Activated T-cell treated with anti-CD3 and anti-CD28 coated beads for 48 hours (primary cell): ENCODE measurements at regions not wholly inside any gene's neighbourhood (a gene's known extent, or its start where the extent isn't known, plus 50 kb on each side); places are given as distances from the start of the nearest gene placed in this dataset.
"Not testable (repeated sequence)": the region's sequence is repeated elsewhere in the genome, so short reads cannot be mapped to it uniquely, and the experiment has no call there.

Experiments
- DNase-seq: peaks from one replicate; pipeline ENCODE4 v3.0.0-alpha.2; 2020; ENCODE audit warnings: low read depth

DNA sequence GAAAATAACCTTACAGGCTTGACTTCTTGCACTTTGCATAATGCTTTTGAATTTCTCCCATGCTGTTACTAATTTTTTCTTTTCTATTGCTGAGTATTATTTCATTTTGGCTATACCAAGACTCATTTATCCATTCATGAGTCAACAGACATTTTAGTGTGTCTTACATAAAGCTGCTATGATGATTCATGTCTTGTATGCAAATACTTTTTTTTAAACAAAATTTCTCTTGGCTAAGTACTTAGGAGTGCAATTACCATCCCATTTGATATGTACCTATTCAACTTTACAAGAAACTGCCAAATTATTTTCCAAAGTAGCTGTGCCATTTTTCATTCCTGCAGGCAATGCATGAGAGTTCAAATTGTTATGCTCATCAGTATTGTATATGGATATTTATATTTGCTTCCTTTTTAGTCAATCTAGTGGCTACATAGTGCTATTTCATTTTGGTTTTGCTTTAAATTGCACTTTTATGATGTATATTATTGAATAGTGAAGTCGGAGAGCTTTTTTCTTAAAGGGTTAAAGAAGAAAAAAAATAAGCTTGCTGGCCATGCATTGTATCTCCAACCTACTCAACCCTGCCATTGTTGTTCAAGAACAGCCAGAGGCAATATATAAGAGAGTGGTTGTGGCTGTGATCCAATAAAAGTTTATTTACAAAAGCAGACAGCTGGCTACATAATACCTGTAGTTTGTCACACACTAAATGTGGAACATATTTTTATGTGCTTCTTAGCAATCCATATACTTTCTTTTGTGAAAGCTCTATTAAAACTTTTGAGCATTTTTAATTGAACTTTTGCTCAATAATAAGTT, 862.8 kb downstream of the KCNT2 start:
- DNase-seq, result no peak

DNA sequence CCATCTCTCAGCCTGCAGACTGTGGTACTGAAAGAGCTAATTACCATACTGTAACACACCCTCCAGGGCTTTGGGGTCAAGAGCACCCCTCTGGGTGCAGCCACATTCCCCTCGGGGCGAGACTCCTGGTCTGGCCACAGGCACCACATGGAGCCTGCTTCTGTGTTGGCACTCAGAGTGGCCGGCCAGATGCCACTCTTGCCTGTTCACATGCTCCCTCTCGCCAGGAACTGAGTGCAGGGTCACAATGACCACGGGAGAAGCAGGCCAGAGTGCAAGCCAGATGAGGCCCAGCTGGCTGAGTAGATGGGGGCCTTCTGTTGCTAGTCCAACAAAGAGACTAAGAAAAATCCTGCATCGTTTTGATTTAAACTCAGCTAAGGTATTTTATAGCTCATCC, 864.0 kb downstream of the KCNT2 start:
- DNase-seq, result no peak

DNA sequence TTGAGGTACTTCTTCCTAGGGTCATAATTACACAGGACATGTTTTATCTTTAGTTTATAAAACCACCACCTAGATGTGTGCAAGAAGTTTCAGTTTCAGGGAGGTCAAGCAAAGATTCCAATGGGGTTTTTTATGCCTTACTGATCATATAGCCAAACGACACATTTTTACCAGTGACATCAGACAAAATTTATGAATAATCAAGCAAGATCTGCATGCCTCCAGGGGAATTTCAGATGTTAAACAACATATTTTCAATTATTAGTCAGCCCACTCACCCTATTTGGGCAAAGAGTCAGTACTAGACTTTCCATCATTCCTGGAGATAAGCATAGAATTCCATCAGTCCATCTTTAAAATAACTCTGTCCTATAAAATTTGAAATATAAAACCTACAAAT, 867.4 kb downstream of the KCNT2 start:
- DNase-seq, result no peak

DNA sequence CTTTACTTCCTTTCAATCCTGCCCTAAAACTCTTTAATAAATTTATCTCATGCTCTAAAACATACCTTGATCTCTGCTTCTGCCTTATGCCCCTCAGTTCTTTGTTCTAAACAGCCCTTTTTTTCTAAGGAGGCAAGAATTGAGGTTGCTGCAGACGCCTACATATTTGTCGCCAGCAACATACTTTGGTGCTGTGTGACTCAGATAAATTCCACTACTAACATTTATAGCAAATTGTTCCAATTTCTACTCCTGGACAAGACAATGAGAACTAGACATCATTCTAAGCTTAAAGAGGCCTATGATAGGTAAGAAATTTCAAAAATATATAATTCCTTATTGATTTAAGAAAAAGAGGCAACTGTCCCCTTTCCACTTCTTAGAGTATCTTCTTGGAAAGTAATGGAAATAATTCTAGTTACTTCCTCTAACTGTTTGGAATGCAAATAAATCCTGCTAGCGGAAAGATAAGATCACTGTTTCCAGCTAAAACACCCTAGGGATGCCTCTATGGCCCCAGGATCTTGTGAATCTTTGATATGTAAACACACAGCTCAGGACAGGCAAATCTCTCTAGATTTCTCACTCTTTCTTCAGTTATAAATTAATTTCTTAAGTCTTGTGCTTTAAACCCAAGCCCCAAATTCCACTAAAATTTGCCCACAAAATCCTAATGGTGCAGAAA, 869.1 kb downstream of the KCNT2 start:
- DNase-seq, result no peak

DNA sequence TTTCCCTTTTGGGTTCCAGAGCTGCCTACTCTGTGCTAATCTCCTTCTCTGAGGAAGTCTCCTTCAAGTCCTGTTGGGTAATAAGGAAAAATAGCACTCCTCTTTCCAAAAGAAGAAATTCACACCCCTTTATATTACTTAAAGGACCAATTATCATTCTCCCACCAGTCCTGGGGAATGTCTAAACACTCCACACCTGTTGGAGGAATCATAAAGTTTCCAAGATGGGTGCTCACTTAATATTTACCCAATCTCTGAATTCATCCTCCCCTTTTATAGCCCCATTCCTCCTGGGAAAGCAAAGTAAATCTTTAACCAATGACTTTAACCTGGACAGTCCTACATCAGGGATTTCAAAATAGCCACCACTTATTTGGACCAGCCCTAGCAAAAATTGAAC, 873.1 kb downstream of the KCNT2 start:
- DNase-seq, result no peak

DNA sequence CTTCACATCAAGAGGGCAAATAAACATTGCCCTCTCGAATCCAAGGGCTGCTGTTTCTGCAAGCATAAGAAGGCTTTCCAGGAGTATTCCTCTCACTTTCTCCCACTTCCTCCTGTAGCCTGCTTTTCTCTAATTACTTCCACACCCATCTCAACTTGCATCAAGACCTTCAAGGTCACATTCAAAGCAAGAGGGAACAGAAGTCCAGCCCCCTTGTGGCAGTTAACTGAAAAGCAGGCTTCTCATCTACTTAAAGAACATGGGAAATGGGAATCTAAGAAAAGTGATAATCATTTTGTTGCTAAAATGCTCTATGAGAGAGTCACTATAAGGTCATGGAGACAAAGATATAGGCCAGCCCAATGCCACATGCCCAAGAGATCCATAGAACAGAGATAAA, 874.4 kb downstream of the KCNT2 start:
- no peak for DNase-seq

DNA sequence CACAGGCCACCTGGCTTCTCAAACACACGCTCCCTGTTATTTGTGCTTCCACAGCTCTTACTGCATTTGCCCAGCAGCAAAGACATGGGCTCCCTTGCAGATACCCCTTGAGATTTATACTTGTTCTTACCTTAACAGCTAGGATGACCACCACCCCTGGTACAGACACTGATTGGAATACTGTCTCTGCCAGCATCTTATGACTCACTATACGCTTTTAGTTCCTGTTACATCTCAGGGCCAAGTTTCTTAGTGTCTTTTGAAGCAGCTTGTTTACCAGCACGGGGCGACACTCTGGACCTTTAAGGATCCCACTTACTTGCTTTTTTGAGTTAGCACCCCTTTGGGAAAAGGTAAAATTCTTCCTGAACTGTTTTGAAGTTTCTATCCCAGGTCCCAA, 874.8 kb downstream of the KCNT2 start:
- no peak for DNase-seq

DNA sequence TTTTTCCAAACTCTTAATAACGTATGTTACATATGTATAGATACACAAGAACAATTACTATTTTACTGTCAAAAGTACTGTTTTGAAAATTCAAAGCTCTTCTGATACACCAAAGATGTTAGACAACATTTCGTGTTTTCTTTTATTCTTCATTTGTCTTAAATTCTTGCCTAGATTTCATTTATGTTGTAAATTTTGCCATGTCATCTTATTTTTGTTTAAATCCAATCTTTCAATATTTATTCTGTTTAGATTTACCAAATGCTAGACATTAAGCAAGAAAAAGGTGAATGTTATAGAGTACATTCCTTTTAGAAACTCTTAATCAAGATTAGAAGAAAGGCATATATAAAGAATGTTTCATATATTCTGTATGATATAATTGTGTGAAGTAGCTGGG, 876.9 kb downstream of the KCNT2 start:
- no peak for DNase-seq

DNA sequence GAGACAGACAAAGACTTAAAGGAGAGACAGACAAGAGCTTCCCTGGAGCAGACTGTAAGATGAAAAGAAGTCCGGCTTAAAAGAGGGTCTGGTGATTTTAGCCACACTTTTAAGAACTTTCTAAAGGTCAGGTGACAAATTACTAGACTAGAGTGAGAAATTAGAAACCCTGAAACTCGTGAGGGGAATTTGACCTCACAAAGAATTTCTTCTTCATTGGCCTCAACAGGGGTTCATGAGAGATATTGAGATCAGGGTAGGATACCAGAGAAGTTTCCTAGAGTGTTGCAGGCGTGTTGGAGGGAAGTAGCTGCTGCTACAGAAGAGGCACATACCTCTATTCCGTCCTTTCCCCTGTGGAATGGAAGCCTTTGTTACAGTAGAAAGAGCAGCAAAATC, 884.4 kb downstream of the KCNT2 start:
- no peak for DNase-seq

DNA sequence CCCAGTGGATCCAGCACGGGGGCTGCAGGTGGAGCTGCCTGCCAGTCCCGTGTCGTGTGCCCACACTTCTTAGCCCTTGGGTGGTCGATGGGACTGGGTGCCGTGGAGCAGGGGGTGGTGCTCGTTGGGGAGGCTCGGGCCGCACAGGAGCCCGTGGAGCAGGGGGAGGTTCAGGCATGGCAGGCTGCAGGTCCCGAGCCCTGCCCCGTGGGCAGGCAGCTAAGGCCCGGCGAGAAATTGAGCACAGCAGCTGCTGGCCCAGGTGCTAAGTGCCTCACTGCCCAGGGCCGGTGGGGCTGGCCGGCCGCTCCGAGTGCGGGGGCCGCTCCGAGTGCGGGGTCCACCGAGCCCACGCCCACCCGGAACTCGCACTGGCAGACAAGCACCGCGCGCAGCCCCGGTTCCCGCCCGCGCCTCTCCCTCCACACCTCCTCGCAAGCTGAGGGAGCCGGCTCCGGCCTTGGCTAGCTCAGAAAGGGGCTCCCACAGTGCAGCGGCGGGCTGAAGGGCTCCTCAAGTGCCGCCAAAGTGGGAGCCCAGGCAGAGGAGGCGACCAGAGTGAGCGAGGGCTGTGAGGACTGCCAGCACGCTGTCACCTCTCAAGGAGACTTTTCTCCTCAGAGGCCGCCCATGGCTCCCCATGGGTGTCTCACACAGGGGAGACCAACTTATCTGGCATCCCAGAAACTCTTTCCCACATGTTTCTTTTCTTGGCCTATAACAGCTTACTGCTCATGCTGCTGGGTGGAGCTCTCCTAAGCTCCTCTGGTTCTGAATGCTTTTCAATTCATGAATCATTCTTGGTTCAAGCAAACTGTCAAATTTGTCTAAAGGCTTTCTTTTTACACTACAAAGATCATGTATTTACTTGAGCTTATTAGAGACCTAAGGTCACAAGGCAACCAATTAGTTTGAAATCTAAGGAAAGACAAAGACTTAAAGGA, 885.1 kb downstream of the KCNT2 start:
- DNase-seq, result not testable (repeated sequence)

DNA sequence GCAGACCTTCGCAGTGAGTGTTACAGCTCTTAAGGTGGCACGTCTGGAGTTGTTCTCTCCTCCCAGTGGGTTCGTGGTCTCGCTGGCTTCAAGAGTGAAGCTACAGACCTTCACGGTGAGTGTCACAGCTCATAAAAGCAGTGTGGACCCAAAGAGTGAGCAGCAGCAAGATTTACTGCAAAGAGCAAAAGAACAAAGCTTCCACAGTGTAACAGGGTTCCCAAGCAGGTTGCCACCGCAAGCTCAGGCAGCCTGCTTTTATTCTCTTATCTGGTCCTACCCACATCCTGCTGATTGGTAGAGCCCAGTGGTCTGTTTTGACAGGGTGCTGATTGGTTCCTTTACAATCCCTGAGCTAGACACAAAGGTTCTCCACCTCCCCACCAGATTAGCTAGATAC, 886.1 kb downstream of the KCNT2 start:
- DNase-seq, result not testable (repeated sequence)

DNA sequence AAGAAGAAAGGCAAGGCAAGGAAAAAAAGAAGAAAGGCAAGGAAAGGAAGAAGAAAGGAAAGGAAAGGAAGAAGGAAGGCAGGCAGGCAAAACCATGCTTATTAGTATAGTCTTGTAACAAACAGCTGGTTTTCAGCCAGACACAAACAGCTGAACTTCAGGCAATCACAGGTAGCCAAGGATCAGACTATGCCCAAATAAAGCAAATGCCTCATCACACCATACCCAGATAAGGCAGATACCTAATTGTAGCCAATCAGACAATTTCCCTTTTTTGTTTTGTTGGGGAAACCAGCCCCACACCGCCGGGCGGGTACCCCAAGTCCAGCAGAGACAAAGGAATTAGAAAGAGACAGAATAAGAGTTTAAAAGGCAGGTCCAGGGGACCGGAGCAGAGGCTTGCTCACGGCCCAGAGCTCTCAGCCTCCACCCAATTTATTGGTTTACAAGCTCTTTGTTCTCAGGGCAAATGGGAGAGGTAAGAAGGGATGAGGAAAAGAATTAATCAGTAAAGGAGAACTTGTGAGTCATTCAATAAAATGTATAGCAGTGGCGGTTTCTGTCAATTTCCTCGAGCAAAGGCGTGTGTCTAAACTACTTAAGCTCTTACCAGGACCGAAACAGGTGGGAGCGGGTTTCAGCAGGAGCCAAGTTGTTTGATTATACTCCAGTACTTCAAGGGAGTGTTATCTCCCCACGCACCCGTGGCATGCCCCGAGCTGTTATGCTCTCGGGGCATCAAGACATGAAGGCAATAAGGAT, 886.8 kb downstream of the KCNT2 start:
- no peak for DNase-seq

DNA sequence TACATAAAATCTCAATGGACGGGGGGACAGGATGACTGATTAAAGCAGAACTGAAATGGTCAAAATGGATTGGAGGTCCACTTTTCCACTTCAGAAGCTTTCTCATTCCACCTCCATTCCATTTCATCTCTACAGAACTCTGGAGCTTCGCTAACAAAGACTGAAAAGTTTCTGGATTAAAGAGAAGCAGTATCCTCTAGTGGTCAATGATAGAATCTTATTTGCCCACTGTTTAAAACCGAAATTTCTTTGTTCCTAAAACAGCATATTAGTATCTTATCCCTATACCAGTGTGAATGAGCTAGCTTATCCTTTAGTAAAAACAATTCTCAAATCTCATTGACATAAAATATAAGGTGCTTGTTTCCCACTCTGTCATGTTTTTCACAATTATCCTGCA, 890.6 kb downstream of the KCNT2 start:
- no peak for DNase-seq

DNA sequence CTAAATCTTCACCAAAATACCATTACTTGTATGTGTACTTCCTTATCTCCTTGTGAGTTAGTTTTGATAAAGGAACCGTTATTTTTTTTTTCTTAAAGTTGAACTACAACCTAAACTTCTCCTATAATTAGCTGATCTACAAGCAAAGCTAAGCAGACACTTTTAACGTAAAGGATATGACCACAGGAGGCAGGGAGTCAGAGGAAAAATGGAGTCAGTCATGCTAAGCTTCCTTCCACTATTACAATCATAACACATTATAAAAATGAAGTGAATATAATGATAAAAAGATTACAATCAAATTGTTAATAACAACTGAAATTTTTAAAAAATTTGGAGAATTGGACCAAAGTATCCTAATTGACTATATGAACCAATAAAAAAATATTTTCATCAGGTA, 892.6 kb downstream of the KCNT2 start:
- DNase-seq, result no peak

DNA sequence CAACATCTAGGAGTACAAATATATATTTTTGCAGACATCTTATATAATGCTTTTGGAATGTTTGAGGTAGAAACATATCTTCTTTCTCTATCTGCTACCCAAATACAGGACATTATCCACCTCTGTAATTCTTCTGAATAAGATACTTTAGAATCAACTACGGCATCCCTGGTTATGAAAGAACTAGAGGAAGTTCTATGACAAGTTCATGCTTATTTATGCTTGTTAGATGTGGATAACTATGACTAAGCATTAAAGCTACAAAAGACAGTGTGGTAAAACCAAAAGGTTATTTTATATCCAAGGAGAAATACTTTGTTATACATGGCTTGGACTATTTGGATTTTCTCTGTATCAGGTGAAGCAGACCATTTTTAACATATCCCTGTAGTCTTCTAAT, 894.0 kb downstream of the KCNT2 start:
- DNase-seq, result no peak

DNA sequence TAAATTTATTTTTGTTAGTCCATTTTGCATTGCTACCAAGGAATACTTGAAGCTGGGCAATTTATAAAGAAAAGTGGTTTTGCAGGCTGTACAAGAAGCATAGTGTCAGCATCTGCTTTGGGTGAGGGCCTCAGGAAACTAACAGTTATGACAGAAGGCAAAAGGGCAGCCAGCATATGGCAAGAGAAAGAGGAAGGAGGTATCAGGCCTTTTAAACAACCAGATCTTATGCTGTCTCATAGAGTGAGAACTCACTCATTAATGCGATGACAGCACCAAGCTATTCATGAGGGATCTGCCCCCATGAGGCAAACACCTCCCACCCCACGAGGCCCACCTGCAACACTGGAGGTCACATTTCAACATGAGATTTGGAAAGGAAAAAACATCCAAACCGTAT, 898.4 kb downstream of the KCNT2 start:
- no peak for DNase-seq

DNA sequence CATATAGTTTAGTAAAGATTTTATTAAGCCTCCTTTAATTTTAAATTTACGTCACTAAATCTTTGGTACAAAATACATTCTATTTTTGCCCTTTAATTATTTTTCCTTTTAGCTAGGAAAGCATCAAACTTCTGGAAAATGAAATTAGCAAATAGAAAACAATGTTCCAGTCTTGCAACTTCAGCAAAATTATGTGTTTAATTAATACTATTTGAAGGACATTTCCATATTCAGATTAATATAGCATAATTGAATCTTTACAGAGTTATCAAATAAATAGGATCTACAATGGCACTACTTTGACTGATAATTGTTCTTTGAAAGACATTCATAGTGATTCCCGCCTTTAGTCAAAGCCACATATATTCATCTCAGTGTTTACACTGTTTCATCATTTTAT, 904.2 kb downstream of the KCNT2 start:
- DNase-seq, result no peak

DNA sequence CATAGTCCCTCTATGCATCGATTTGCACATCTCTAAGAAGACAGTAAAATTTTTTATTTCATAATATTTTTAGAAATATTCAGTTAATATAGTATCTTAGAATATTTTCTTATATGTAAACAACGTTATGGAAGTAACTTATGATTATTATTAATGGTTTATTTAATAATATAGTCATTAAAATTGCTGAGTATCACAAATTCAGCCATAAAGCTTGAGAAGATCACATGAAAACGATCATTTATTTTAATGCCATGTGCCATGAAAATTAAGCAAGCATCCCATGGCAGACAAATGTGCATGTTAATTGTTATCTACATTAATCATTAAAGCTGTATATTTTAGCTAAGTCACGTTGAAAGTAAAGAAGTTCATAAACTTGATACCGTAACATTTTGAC, 907.1 kb downstream of the KCNT2 start:
- DNase-seq, result no peak

DNA sequence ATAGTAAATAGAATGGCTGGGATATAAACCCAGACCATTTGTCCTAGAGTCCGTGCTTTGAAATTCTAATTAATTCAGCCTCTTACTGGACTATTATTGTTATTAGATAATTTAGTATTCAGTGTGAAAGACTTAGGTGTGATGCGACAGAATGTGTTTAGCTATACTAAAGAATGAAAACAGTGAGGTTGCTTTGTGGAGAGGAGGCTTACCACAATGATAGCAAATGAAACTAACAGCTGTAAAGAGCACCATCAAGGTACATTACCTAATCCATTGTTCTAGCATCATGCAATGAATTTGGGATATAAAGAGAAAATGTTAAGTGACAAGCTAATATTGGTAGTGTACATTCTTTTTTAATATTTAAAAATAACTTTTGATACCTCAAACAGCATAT, 911.1 kb downstream of the KCNT2 start:
- DNase-seq, result no peak

DNA sequence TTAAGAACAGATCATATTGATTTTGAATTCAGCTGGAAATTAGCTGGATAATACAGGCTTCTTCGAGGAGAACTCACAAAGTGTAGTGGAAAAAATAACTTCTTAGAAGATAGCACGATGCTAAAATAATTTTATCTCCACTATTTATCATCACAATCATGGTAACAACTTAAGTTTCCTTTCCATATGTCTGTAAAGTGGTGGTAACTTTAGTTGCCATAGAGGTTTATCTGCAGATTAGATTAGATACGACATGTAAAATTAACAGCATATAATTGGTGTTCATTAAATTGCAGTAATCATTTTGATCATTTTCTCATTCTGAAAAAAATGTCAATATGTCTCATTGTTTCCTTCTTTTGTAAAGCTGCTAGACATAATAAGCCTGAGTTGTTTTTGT, 921.5 kb downstream of the KCNT2 start:
- DNase-seq, result no peak

DNA sequence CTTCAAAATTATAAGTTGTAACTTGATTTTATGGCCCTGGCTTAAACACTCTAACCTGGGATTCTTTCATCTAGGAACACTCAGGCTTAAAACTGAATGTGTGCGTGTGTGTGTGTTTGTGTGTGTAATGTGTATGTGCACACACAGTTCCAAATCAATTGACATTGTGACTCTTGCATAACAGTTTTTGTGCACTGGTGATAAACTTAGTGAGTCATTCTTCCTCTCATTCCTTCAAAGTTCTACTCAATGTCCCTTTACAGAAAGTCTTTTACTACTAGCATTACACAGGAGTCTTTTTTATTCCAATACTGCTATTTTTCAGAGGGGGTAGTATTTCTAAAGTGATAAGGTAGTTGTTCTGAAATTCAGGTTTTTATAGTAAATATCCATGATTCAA, 943.6 kb downstream of the KCNT2 start:
- DNase-seq, result no peak
